Stimulated activated CD4-positive, alpha-beta T cell treated with anti-CD3 and anti-CD28 coated beads, Interleukin-15, amount 100 ng/mL, for 48 hours (primary cell): ENCODE measurements at regions not wholly inside any gene's neighbourhood (a gene's known extent, or its start where the extent isn't known, plus 50 kb on each side); places are given as distances from the start of the nearest gene placed in this dataset.
"Not testable (repeated sequence)": the region's sequence is repeated elsewhere in the genome, so short reads cannot be mapped to it uniquely, and the experiment has no call there.

Experiments used
- DNase-seq, 2 donors: peaks; one replicate each; pipeline ENCODE4 v3.0.0-alpha.2; 2020; ENCODE audit warnings: low read depth in 2 of 2

GRCh38 chr1:113302636-113303035, 87.7 kb upstream of the MAGI3 start:
- DNase-seq, result no peak

- no peak for DNase-seq
These were observed 87.0 kb upstream of the MAGI3 start for GRCh38 chr1:113303267-113303666.

- not testable (repeated sequence) for DNase-seq
These were observed 85.3 kb upstream of the MAGI3 start for GRCh38 chr1:113305029-113305428.

- no peak for DNase-seq
These were observed 82.4 kb upstream of the MAGI3 start for GRCh38 chr1:113307771-113308445.

- not testable (repeated sequence) for DNase-seq
These were observed 77.7 kb upstream of the MAGI3 start for GRCh38 chr1:113312651-113313050.

GRCh38 chr1:113314600-113314999, 75.7 kb upstream of the MAGI3 start:
- no peak for DNase-seq

- DNase-seq, result no peak
These were observed 70.0 kb upstream of the MAGI3 start for GRCh38 chr1:113320272-113320671.

- no peak for DNase-seq
These were observed 69.2 kb upstream of the MAGI3 start for GRCh38 chr1:113320972-113321680.

GRCh38 chr1:113321771-113322387, 68.4 kb upstream of the MAGI3 start:
- no peak for DNase-seq

GRCh38 chr1:113322439-113322838, 67.9 kb upstream of the MAGI3 start:
- DNase-seq, result no peak

GRCh38 chr1:113325022-113325421, 65.3 kb upstream of the MAGI3 start:
- no peak for DNase-seq

- no peak for DNase-seq
These were observed 63.3 kb upstream of the MAGI3 start for GRCh38 chr1:113326976-113327375.

GRCh38 chr1:113333056-113333455, 57.3 kb upstream of the MAGI3 start:
- no peak for DNase-seq

GRCh38 chr1:113340038-113340437, 50.3 kb upstream of the MAGI3 start:
- no peak for DNase-seq
